A673 (cell line): ENCODE measurements at regions not wholly inside any gene's neighbourhood (a gene's known extent, or its start where the extent isn't known, plus 50 kb on each side); places are given as distances from the start of the nearest gene placed in this dataset.

Experiments used
- BruUV-seq: library from RNA; stranded (reverse); fragments of 400-500 nt; replicated peaks from 2 replicates; lab custom pipeline; 2021; lab: Mats Ljungman, UMichigan
- CTCF ChIA-PET: fragments of 300-600 bp; sonication (Branson Sonifier 250); formaldehyde crosslinking; loops from one replicate; lab custom pipeline; 2022; ENCODE audit warnings: antibody characterized with exemption; lab: Charles Lee
- POLR2A ChIA-PET: fragments of 300-600 bp; sonication (Branson Sonifier 250); formaldehyde crosslinking; loops from one replicate; lab custom pipeline; 2022; ENCODE audit warnings: antibody characterized with exemption; ENCODE audit not compliant: low non-redundant PET; lab: Charles Lee
- DNase-seq: peaks from one replicate; pipeline ENCODE4 v3.0.0-alpha.2; 2015; ENCODE audit warnings: low spot score
- H3K27ac ChIP-seq: fragments of 200-600 bp; sonication (generic); 2 replicates; pipeline ENCODE4 v1.5.1; 2016; ENCODE audit warnings: mixed run types, low read depth, mild to moderate bottlenecking, mixed read lengths, antibody characterized with exemption, low read length; ENCODE audit not compliant: poor library complexity, severe bottlenecking
- H3K27me3 ChIP-seq: fragments of 200-600 bp; sonication (generic); replicated peaks from 2 replicates; pipeline ENCODE4 v1.6.1; 2017; ENCODE audit warnings: mixed run types, low read depth, mild to moderate bottlenecking, mixed read lengths, antibody characterized with exemption, low read length; ENCODE audit not compliant: insufficient read depth, poor library complexity
- H3K36me3 ChIP-seq: fragments of 200-600 bp; sonication (generic); 2 replicates; pipeline ENCODE4 v1.6.1; 2016; ENCODE audit warnings: mixed run types, mild to moderate bottlenecking, mixed read lengths, antibody characterized with exemption, low read length; ENCODE audit not compliant: insufficient read depth, poor library complexity, severe bottlenecking
- H3K4me1 ChIP-seq: fragments of 200-600 bp; sonication (generic); 2 replicates; pipeline ENCODE4 v1.6.1; 2017; ENCODE audit warnings: mixed run types, mild to moderate bottlenecking, mixed read lengths, antibody characterized with exemption, low read length; ENCODE audit not compliant: insufficient read depth, poor library complexity, severe bottlenecking
- H3K4me3 ChIP-seq: fragments of 200-600 bp; sonication (generic); 2 replicates; pipeline ENCODE4 v1.5.1; 2016; ENCODE audit warnings: low read depth, mixed run types, mild to moderate bottlenecking, mixed read lengths, low read length; ENCODE audit not compliant: poor library complexity, severe bottlenecking
- H3K9me3 ChIP-seq: fragments of 200-600 bp; sonication (generic); 2 replicates; pipeline ENCODE4 v1.6.1; 2016; ENCODE audit warnings: mixed run types, low read depth, mild to moderate bottlenecking, mixed read lengths, antibody characterized with exemption, low read length; ENCODE audit not compliant: poor library complexity, severe bottlenecking
- EZH2 ChIP-seq: fragments of 200-600 bp; sonication (generic); IDR thresholded peaks from 2 replicates; pipeline ENCODE4 v1.6.1; 2017; ENCODE audit warnings: borderline replicate concordance, low read depth, mild to moderate bottlenecking, mixed read lengths, antibody characterized with exemption, low read length; ENCODE audit not compliant: poor library complexity, severe bottlenecking
- intact Hi-C: fragments of 100-400 bp; cut with micrococcal nuclease; formaldehyde crosslinking; loops from one replicate; pipeline ENCODE4 v1.10.0; 2022; ENCODE audit not compliant: unreplicated experiment
- TF ChIP-seq, protein P1 (sequence below): fragments of 300-800, 200-600 bp; sonication (generic); conservative IDR thresholded peaks from 2 replicates; pipeline ENCODE4 v1.5.1; 2017; ENCODE audit warnings: low read depth, mild to moderate bottlenecking, antibody characterized with exemption, low read length, moderate library complexity, mixed read lengths

DNA sequence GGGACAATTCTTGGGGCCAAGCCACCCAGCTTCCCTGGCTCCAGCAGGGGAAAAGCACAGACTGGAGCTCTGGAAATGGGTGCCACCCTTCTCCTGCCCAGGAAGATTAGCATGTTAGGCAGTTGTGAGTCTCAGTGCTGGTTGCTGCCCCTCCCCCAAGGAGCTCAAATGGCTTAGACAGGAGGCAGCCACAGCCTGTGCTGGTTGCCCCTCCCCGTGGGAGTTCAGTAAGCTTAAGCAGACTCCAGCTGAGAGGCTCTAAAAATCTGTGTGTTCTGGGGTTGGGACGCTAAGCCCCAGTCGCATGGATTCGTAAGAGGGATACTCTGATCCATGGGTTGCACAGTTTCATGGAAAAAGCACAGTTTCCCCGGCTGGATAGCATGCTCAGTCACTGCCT lies 92.7 kb upstream of the NDST3 start:
- H3K36me3 ChIP-seq: no peaks in the 10 kb centered on the region
- no peak for TF ChIP-seq EZH2
- DNase-seq: peak; percentile 63
- intact Hi-C loops: no loop called here
- H3K9me3 ChIP-seq: no peaks in the 10 kb centered on the region
- ChIA-PET POLR2A (no interaction called here), CTCF (no interaction called here)
- BruUV-seq: no TSS peak
- H3K27ac ChIP-seq: no peak overlapping the region
- no peaks in the 10 kb centered on the region for H3K27me3 ChIP-seq
- H3K4me3 ChIP-seq: no peak overlapping the region
- no peaks in the 10 kb centered on the region for H3K4me1 ChIP-seq

DNA sequence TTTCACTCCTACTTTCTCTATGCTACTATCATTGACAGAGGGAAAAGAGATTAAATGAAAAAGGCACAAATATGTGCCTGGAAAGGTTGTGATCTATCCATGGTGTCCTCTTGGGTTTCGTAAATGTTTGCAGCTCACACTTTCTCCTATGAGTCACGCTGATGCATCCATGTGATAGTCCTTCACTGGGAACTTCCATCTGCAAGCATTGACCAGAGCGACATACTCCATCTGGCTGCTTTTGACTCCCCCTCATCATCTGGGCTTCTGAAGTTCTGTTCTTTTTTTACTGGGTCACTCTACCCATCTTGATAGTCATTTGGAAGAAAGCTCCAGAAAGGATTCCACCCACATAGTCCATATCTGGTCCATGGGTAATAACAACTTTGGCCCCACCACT lies 84.7 kb upstream of the NDST3 start:
- POLR2A ChIA-PET: no interaction called here
- CTCF ChIA-PET: no interaction called here
- H3K36me3 ChIP-seq: no peaks in the 10 kb centered on the region
- no peak overlapping the region for H3K27ac ChIP-seq
- DNase-seq: no peak
- no peak overlapping the region for H3K4me3 ChIP-seq
- intact Hi-C loops: no loop called here
- H3K27me3 ChIP-seq: no peaks in the 10 kb centered on the region
- BruUV-seq: no TSS peak
- no peaks in the 10 kb centered on the region for H3K9me3 ChIP-seq
- no peak for TF ChIP-seq EZH2
- TF ChIP-seq, protein P1, sequence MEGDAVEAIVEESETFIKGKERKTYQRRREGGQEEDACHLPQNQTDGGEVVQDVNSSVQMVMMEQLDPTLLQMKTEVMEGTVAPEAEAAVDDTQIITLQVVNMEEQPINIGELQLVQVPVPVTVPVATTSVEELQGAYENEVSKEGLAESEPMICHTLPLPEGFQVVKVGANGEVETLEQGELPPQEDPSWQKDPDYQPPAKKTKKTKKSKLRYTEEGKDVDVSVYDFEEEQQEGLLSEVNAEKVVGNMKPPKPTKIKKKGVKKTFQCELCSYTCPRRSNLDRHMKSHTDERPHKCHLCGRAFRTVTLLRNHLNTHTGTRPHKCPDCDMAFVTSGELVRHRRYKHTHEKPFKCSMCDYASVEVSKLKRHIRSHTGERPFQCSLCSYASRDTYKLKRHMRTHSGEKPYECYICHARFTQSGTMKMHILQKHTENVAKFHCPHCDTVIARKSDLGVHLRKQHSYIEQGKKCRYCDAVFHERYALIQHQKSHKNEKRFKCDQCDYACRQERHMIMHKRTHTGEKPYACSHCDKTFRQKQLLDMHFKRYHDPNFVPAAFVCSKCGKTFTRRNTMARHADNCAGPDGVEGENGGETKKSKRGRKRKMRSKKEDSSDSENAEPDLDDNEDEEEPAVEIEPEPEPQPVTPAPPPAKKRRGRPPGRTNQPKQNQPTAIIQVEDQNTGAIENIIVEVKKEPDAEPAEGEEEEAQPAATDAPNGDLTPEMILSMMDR: no peak
- no peaks in the 10 kb centered on the region for H3K4me1 ChIP-seq

DNA sequence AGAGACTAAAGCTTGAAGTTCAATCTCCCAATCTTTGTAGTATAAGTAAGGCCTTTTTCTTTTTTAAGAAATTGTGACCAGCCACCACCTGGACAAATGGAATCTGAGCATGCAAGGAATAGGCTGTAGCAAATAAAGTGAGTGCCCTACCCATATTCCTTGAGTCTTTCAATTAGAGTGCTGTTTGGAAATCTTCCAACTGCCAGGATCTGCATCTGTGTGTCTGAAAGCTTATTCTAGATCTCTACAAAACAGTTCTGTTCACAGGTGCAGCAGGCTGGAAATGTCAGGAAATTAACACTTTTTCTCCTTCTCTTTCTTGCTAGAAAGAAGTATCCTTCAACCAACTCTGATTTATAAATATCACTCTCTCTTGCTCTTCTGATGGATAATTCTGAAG lies 76.7 kb upstream of the NDST3 start:
- ChIA-PET CTCF (no interaction called here), POLR2A (no interaction called here)
- no TSS peak for BruUV-seq
- Histone ChIP-seq H3K27me3 (no peaks in the 10 kb centered on the region), H3K9me3 (no peaks in the 10 kb centered on the region), H3K36me3 (no peaks in the 10 kb centered on the region), H3K4me3 (no peak overlapping the region), H3K4me1 (no peaks in the 10 kb centered on the region), H3K27ac (no peak overlapping the region)
- no peak for DNase-seq
- TF ChIP-seq, protein P1: no peak
- TF ChIP-seq EZH2: no peak
- intact Hi-C loops: no loop called here

GRCh38 chr4:117965622-117966021 lies 68.7 kb upstream of the NDST3 start:
- Histone ChIP-seq H3K27ac (no peak overlapping the region), H3K4me1 (peaks cover 1% of the 10 kb centered on the region), H3K36me3 (no peaks in the 10 kb centered on the region), H3K27me3 (no peaks in the 10 kb centered on the region), H3K4me3 (no peak overlapping the region), H3K9me3 (no peaks in the 10 kb centered on the region)
- peak; percentile 41 for DNase-seq
- intact Hi-C loops: no loop called here
- TF ChIP-seq, protein P1: no peak
- no peak for TF ChIP-seq EZH2
- ChIA-PET CTCF (no interaction called here), POLR2A (no interaction called here)
- no TSS peak for BruUV-seq
